Effector memory CD8-positive, alpha-beta T cell (primary cell): ENCODE measurements at regions not wholly inside any gene's neighbourhood (a gene's known extent, or its start where the extent isn't known, plus 50 kb on each side); places are given as distances from the start of the nearest gene placed in this dataset.

Source experiments
- ATAC-seq: fragments of 150-1000 bp; cut with Tn5 transposase; replicated peaks from 2 replicates; pipeline ENCODE4 v1.10.0; 2021; ENCODE audit warnings: mild to moderate bottlenecking, moderate library complexity
- DNase-seq, 3 experiments: peaks; one replicate each; pipeline ENCODE4 v3.0.0; 2021
- H3K27ac Mint-ChIP-seq, 2 donors: one replicate each; pipeline ENCODE4 v1.8.0; 2022; ENCODE audit warnings: mild to moderate bottlenecking in 2 of 2, mixed read lengths in 2 of 2, moderate library complexity in 2 of 2
- H3K27me3 Mint-ChIP-seq, 2 donors: one replicate each; pipeline ENCODE4 v1.8.0; 2022; ENCODE audit warnings: mixed read lengths in 2 of 2
- H3K36me3 Mint-ChIP-seq: one replicate; pipeline ENCODE4 v1.8.0; 2022; ENCODE audit warnings: mild to moderate bottlenecking, moderate library complexity, mixed read lengths; ENCODE audit not compliant: insufficient read depth
- H3K4me1 Mint-ChIP-seq, 2 donors: one replicate each; pipeline ENCODE4 v1.8.0; 2022; ENCODE audit warnings: low read depth in 2 of 2, mixed read lengths in 2 of 2
- H3K4me3 Mint-ChIP-seq, 2 donors: one replicate each; pipeline ENCODE4 v1.8.0; 2022; ENCODE audit warnings: mild to moderate bottlenecking in 2 of 2, mixed read lengths in 2 of 2, moderate library complexity in 2 of 2
- H3K9me3 Mint-ChIP-seq, 2 donors: one replicate each; pipeline ENCODE4 v1.8.0; 2022; ENCODE audit warnings: mixed read lengths in 2 of 2

DNA sequence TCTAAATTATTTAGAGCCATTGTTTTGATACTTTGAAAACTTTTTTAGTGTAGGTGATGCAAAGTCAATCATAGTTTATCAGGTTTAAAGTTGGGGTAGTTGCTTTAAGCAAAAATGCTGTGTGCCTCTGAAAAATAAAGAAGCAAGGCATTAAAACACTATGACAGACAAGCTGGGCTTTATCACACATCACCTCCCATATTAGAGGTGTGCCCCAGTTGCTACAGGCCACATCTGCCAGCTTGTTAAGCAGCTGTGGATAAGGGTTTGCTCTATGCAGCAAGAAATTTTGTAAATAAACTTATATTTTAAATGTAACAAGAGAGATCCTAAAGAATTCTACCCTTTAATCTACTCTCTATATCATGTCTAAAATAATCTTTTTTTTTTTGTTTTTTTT lies 255.8 kb downstream of the B3GLCT start:
- H3K27ac Mint-ChIP-seq: no peak overlapping the region

DNA sequence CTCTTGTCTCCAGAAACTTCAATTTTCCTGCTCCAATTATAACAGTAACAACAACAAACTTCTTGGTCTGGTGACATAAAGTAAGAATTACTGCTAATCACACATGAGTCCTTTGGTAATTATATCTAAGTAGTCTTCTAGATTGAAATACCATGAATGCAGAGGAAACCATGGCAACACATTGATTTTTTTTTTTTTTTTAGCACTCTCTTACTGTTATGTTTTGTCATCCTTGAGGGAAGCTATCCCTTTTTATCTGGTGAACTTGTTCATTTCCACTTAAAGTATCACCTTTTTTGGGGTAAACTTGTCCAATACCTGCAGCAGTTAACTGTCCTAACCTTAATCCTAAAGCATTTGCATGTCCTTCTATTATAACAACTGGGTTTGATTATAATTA lies 256.3 kb downstream of the B3GLCT start:
- H3K9me3 Mint-ChIP-seq: peaks cover 2 to 3% of the 10 kb centered on the region in 2 donors
- DNase-seq: no peak
- H3K4me3 Mint-ChIP-seq: no peak overlapping the region
- ATAC-seq: no peak
- no peaks in the 10 kb centered on the region for H3K4me1 Mint-ChIP-seq
- peaks cover 3 to 36% of the 10 kb centered on the region in 2 donors for H3K27me3 Mint-ChIP-seq
- no peaks in the 10 kb centered on the region for H3K36me3 Mint-ChIP-seq
- no peak overlapping the region for H3K27ac Mint-ChIP-seq

More for the DNA sequence above, 255.8 kb downstream of the B3GLCT start:
- peaks cover 7 to 41% of the 10 kb centered on the region in 2 donors for H3K27me3 Mint-ChIP-seq
- no peaks in the 10 kb centered on the region for H3K36me3 Mint-ChIP-seq
- no peak for ATAC-seq
- no peaks in the 10 kb centered on the region for H3K4me1 Mint-ChIP-seq
- H3K9me3 Mint-ChIP-seq: peaks cover 2 to 4% of the 10 kb centered on the region in 2 donors
- no peak for DNase-seq
- H3K4me3 Mint-ChIP-seq: no peak overlapping the region

DNA sequence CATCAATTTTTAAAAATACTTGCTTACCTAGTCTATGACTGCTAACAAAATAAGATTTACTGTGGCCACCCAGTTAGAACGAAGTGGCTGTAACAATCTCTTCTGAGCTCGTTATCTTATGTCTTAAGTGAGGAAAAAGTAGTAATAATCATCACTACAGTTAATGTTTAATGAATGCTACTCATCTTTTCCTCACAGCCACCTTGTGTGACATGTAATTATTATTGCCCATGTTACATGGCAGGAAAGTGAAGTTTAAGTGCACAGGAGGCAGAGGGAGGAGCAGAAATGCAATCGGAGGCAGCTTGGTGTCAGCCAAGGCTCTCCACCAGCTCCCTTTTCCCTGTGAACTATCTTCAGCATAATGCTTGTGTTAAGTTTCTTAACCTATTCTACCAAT lies 260.3 kb downstream of the B3GLCT start:
- Mint-ChIP-seq H3K4me3 (no peak overlapping the region), H3K4me1 (no peaks in the 10 kb centered on the region), H3K36me3 (no peaks in the 10 kb centered on the region), H3K27ac (no peak overlapping the region), H3K9me3 (no peaks in the 10 kb centered on the region), H3K27me3 (peaks cover 0 to 10% of the 10 kb centered on the region in 2 donors)
- no peak for ATAC-seq
- DNase-seq: no peak

DNA sequence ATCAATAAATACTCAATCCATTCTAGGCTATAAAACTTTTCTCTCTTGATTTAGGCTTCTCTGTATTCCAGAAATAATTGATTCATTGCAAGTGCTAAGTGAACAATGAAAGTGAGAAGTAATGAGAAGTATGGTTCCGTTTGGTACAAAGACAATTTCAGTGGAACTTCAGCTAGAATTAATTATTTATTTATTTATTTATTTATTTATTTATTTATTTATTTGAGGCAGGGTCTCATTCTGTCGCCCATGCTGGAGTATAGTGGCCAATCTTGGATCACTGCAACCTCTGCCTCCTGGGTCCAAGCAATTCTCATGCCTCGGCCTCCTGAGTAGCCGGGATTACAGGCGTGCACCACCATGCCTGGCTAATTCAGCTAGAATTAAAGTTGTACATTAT lies 262.1 kb downstream of the B3GLCT start:
- H3K4me1 Mint-ChIP-seq: no peaks in the 10 kb centered on the region
- H3K9me3 Mint-ChIP-seq: no peaks in the 10 kb centered on the region
- H3K27me3 Mint-ChIP-seq: peaks cover 0 to 2% of the 10 kb centered on the region in 2 donors
- H3K27ac Mint-ChIP-seq: no peak overlapping the region
- H3K4me3 Mint-ChIP-seq: no peak overlapping the region
- no peaks in the 10 kb centered on the region for H3K36me3 Mint-ChIP-seq
- no peak for DNase-seq
- no peak for ATAC-seq

DNA sequence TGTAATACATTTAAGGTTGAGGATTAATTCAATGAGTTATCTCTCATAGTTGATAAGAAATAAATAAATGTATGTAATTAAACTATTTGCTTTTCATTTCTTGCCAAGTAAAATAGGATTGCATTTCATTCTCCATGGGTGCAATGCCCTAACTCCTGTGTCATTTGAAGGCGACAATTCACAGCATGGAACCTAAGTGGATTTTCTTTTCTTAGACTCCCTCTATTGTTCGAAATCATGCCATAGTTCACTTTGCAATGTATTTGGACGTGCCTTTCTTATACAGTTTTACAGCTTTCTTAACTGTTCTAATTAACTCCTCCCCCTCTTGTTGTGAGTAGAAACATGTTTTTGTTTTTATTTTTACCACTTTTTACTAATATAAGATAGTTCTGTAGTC lies 263.0 kb downstream of the B3GLCT start:
- H3K4me3 Mint-ChIP-seq: no peak overlapping the region
- DNase-seq (no peak), ATAC-seq (no peak)
- no peaks in the 10 kb centered on the region for H3K36me3 Mint-ChIP-seq
- no peaks in the 10 kb centered on the region for H3K9me3 Mint-ChIP-seq
- no peaks in the 10 kb centered on the region for H3K4me1 Mint-ChIP-seq
- peaks cover 0 to 4% of the 10 kb centered on the region in 2 donors for H3K27me3 Mint-ChIP-seq
- H3K27ac Mint-ChIP-seq: no peak overlapping the region

DNA sequence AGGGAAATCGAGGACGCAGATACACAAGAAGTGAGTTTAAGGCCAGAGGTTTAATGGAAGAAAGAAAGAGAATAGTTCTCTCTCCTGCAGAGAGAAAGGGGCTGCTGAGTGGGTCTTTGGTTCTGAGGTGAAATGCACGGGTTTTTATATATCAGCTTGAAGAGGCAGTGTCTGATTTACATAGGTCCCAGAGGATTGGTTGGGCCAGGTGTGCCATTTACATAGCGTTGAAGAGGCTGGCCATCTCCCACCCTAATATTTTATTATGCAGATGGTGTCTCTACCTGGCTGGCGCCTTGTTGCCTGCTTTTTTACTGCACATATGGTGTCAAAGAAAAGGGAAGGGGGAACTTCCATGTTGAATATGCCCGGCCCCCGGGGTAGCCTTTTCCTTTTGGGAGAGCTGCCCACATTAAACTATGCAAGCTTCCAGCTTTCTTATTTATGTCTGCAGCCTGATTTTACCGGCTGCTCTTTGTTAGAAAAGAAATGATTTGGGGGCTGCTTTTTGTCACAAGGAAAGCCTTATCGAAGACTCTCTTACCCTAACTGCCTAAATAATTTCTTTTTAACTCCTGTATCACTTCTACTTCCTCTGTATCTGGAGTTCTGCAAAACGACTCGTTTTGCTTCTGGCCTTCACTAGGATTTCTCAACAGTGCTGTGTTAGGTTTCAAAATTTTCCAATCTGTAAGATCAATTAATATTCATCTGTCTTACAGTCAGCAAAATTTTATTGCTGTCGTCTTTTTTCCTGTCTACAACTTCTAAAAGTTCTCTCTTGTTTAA lies 268.5 kb downstream of the B3GLCT start:
- no peaks in the 10 kb centered on the region for H3K9me3 Mint-ChIP-seq
- no peak for ATAC-seq
- peaks cover 0 to 8% of the 10 kb centered on the region in 2 donors for H3K27me3 Mint-ChIP-seq
- no peaks in the 10 kb centered on the region for H3K4me1 Mint-ChIP-seq
- H3K4me3 Mint-ChIP-seq: no peak overlapping the region
- no peak overlapping the region for H3K27ac Mint-ChIP-seq
- DNase-seq: no peak
- H3K36me3 Mint-ChIP-seq: no peaks in the 10 kb centered on the region

DNA sequence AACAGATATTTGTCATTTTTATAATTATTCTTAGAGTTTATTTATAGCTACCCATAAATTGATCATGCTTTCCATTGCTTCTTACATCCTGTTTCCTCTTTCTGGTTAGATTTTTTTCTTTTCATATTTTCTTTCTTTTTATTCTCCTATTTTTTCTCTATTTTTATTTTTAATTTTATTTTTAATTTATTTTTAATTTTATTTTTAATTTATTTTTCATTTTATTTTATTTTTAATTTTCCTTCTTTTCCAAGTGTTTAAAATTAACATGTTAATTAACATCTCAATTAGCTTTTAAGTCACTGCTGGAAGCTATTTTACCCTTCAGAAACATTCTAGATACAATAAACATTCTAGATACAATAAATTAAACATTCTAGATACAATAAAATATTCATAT lies 269.6 kb downstream of the B3GLCT start:
- H3K27me3 Mint-ChIP-seq: peaks cover 0 to 8% of the 10 kb centered on the region in 2 donors
- H3K4me3 Mint-ChIP-seq: no peak overlapping the region
- no peaks in the 10 kb centered on the region for H3K4me1 Mint-ChIP-seq
- H3K27ac Mint-ChIP-seq: no peak overlapping the region
- no peak for DNase-seq
- H3K36me3 Mint-ChIP-seq: no peaks in the 10 kb centered on the region
- H3K9me3 Mint-ChIP-seq: no peaks in the 10 kb centered on the region
- no peak for ATAC-seq

DNA sequence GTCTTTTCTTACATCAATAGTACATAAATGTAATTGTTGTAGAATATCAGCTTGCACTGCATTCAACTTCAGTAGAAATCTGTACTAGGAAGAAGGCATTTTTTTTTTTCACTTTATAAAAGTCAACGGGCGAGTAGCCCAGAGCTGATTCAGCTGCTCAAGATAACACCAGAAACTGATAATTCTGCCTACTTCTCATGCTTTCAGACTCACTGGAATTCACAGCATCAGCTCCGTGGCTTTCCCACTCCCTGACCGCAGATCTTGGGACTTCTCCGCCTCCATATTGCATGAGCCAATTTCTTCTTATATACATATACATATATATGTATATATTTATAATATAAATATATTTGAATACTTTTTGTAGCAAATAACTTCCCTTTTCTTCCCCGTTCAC lies 263.1 kb upstream of the RXFP2 start:
- Mint-ChIP-seq H3K4me3 (no peak overlapping the region), H3K4me1 (no peaks in the 10 kb centered on the region), H3K27ac (no peak overlapping the region), H3K36me3 (no peaks in the 10 kb centered on the region), H3K9me3 (no peaks in the 10 kb centered on the region), H3K27me3 (peaks cover 0 to 31% of the 10 kb centered on the region in 2 donors)
- DNase-seq (no peak), ATAC-seq (no peak)

DNA sequence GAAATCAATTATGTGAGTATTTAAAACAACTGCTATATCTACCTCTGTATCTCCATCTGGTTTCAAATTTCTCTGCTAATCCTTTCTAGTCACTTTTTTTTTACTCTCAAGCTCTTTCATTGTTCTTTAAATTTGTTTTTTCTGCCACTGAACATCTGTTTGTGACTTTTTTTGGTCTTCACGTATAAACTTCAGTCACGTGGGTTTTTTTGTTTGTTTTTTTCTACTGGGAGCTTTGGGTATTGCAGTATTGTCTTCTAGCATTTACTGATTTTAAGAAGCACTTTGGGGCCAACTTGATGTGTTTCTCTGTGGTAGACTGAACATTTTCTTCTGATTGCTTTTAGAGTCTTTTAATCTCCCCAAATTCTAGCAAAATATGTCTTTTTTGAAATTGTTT lies 262.6 kb upstream of the RXFP2 start:
- DNase-seq (no peak), ATAC-seq (no peak)
- no peaks in the 10 kb centered on the region for H3K36me3 Mint-ChIP-seq
- H3K27ac Mint-ChIP-seq: no peak overlapping the region
- no peaks in the 10 kb centered on the region for H3K4me1 Mint-ChIP-seq
- no peaks in the 10 kb centered on the region for H3K9me3 Mint-ChIP-seq
- peaks cover 0 to 36% of the 10 kb centered on the region in 2 donors for H3K27me3 Mint-ChIP-seq
- H3K4me3 Mint-ChIP-seq: no peak overlapping the region

DNA sequence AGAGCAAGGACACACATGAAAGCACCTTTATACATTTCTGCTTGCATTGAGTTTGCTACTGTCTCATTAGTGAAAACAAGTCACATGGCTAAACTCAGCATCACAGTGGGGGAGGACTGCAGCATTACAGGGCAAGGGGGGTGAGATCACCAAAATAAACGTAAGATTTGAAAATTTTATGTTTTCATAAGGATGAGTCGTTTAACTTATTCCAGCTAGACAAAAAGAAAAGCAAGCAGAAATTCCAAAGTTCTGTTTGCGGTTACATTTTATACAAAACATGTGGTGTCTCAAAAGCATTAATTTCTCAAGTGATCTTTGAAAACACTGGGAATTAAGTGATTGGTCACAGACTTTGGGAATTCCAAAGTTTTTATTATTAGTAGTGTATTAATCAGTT lies 261.4 kb upstream of the RXFP2 start:
- Mint-ChIP-seq H3K4me1 (no peaks in the 10 kb centered on the region), H3K36me3 (no peaks in the 10 kb centered on the region), H3K4me3 (no peak overlapping the region), H3K27ac (no peak overlapping the region), H3K27me3 (peaks cover 0 to 36% of the 10 kb centered on the region in 2 donors), H3K9me3 (no peaks in the 10 kb centered on the region)
- DNase-seq (no peak), ATAC-seq (no peak)

DNA sequence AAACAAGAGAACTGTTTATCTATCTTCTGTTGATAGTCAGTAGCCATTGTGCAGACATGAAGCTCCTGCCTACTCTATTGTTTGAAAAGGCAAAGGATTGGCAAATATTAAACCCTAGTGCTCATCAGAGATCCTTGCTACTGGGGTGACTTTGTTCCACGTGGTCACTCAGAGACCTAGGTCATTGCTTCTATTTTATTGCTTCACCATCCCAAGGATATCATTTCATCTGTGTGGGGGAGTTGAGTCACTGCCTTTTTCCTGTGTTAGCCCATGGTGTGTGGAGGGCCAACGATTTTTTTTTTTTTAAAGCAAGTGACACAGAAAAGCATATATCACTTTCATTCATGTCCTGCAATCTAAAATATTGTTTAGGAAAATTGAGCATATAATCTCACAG lies 254.1 kb upstream of the RXFP2 start:
- no peaks in the 10 kb centered on the region for H3K4me1 Mint-ChIP-seq
- H3K4me3 Mint-ChIP-seq: no peak overlapping the region
- peaks cover 0 to 2% of the 10 kb centered on the region in 2 donors for H3K9me3 Mint-ChIP-seq
- H3K36me3 Mint-ChIP-seq: no peaks in the 10 kb centered on the region
- DNase-seq (no peak), ATAC-seq (no peak)
- no peak overlapping the region for H3K27ac Mint-ChIP-seq
- peaks cover 0 to 13% of the 10 kb centered on the region in 2 donors for H3K27me3 Mint-ChIP-seq

DNA sequence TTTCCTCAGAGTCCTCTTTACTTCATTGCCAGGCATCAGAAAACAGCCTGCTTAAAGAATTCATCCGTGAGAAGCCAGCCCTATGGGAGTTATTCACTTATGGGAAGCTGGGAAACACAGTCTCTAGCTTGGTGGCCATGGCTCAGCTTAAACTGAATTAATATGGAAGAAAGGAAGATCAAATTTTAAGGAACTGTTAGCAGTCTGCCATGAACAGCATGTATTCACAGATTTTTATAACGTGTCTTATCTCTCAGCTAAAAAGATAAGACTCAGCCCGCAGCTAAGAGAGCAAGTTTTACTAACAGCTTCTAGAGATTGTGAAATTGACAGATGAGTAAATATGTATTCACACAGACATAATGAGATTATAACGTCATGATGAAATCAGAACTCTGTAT lies 253.7 kb upstream of the RXFP2 start:
- no peak overlapping the region for H3K27ac Mint-ChIP-seq

DNA sequence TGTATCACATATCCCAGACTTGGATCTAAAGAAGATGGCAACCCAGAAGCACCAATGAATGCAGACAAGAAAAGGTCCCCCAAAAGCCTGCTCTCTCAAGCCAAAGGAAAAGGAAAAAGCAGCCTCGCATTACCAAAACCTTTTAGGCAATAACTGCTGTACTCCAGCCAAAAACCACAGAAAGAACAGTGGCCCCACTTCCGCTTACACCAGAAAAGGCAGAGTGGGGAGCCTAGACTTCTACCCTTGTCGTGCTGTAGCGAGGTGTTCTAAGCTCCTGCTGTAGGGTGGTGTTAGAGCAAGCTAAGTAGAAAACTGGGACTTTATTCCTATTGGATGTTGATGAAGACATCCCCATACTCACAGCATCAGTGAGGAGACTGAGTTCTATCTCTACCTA lies 244.0 kb upstream of the RXFP2 start:
- no peak overlapping the region for H3K4me3 Mint-ChIP-seq
- ATAC-seq: no peak
- H3K27me3 Mint-ChIP-seq: peaks cover 0 to 9% of the 10 kb centered on the region in 2 donors

More for the DNA sequence above, 253.7 kb upstream of the RXFP2 start:
- H3K4me3 Mint-ChIP-seq: no peak overlapping the region
- ATAC-seq: no peak
- H3K27me3 Mint-ChIP-seq: peaks cover 0 to 9% of the 10 kb centered on the region in 2 donors
- no peaks in the 10 kb centered on the region for H3K36me3 Mint-ChIP-seq
- H3K4me1 Mint-ChIP-seq: no peaks in the 10 kb centered on the region
- peaks cover 0 to 2% of the 10 kb centered on the region in 2 donors for H3K9me3 Mint-ChIP-seq
- no peak for DNase-seq

DNA sequence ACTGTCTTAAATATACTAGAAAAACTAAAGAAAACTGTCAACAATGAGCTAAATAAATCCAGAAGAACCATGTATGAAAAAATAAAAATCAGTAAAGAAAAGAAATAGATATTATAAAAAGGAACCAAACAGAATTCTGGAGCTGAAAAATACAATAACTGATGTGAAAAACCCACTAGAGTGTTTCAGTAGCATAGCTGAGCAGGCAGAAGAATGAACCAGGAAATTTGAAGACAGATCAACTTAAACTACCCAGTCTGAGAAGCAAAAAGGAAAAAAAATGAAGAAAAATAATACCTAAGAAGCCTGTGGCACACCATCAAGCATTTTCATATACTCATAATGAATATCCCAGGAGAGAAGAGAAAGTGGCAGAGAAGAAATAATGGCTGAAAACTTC lies 240.1 kb upstream of the RXFP2 start:
- H3K36me3 Mint-ChIP-seq: no peaks in the 10 kb centered on the region
- no peak for ATAC-seq
- H3K27ac Mint-ChIP-seq: no peak overlapping the region

More for the DNA sequence above, 244.0 kb upstream of the RXFP2 start:
- H3K27ac Mint-ChIP-seq: no peak overlapping the region
- peaks cover 9 to 14% of the 10 kb centered on the region in 2 donors for H3K9me3 Mint-ChIP-seq
- no peaks in the 10 kb centered on the region for H3K4me1 Mint-ChIP-seq
- no peaks in the 10 kb centered on the region for H3K36me3 Mint-ChIP-seq
- DNase-seq: no peak

More for the DNA sequence above, 240.1 kb upstream of the RXFP2 start:
- H3K9me3 Mint-ChIP-seq: peaks cover 10 to 22% of the 10 kb centered on the region in 2 donors
- H3K27me3 Mint-ChIP-seq: no peaks in the 10 kb centered on the region
- no peak overlapping the region for H3K4me3 Mint-ChIP-seq
- no peak for DNase-seq
- H3K4me1 Mint-ChIP-seq: no peaks in the 10 kb centered on the region
